ENCODE measurements at regions not wholly inside any gene's neighbourhood (a gene's known extent, or its start where the extent isn't known, plus 50 kb on each side); places are given as distances from the start of the nearest gene placed in this dataset.

GRCh38 chr21:17900281-17900989 lies 81.3 kb upstream of the C21orf91 start:
- DNase-seq (ENCODE audit: low read depth), result no peak

- DNase-seq (ENCODE audit: low read depth), result no peak
Measured at GRCh38 chr21:17889171-17889570, 70.0 kb upstream of the C21orf91 start.

- no peak for DNase-seq (ENCODE audit: low read depth)
Measured at GRCh38 chr21:17869115-17869514, 50.0 kb upstream of the C21orf91 start.
